GM13977 (cell line): ENCODE measurements at regions not wholly inside any gene's neighbourhood (a gene's known extent, or its start where the extent isn't known, plus 50 kb on each side); places are given as distances from the start of the nearest gene placed in this dataset.

ENCODE experiments used
- DNase-seq: peaks from one replicate; pipeline ENCODE4 v3.0.0; 2012; ENCODE audit warnings: low spot score
- in situ Hi-C: fragments of 300-500 bp; cut with MboI; formaldehyde crosslinking; loops from one replicate; pipeline ENCODE4 v1.12.0; 2022; ENCODE audit warnings: low sequenced_read_pairs, low pct_unique_long_range_greater_than_20kb, mixed read lengths, inconsistent platforms; ENCODE audit not compliant: unreplicated experiment
- TF ChIP-seq, protein P1 (sequence below): IDR thresholded peaks from 2 replicates; pipeline ENCODE4 v1.5.1; 2012; ENCODE audit warnings: mild to moderate bottlenecking, control low read depth; ENCODE audit not compliant: insufficient read depth; ENCODE audit errors: extremely low read depth, missing control alignments

- no peak for DNase-seq
- TF ChIP-seq, protein P1, sequence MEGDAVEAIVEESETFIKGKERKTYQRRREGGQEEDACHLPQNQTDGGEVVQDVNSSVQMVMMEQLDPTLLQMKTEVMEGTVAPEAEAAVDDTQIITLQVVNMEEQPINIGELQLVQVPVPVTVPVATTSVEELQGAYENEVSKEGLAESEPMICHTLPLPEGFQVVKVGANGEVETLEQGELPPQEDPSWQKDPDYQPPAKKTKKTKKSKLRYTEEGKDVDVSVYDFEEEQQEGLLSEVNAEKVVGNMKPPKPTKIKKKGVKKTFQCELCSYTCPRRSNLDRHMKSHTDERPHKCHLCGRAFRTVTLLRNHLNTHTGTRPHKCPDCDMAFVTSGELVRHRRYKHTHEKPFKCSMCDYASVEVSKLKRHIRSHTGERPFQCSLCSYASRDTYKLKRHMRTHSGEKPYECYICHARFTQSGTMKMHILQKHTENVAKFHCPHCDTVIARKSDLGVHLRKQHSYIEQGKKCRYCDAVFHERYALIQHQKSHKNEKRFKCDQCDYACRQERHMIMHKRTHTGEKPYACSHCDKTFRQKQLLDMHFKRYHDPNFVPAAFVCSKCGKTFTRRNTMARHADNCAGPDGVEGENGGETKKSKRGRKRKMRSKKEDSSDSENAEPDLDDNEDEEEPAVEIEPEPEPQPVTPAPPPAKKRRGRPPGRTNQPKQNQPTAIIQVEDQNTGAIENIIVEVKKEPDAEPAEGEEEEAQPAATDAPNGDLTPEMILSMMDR = no peak
Measured at GRCh38 chr5:4295663-4296339, 700.2 kb downstream of the IRX1 start.

DNA sequence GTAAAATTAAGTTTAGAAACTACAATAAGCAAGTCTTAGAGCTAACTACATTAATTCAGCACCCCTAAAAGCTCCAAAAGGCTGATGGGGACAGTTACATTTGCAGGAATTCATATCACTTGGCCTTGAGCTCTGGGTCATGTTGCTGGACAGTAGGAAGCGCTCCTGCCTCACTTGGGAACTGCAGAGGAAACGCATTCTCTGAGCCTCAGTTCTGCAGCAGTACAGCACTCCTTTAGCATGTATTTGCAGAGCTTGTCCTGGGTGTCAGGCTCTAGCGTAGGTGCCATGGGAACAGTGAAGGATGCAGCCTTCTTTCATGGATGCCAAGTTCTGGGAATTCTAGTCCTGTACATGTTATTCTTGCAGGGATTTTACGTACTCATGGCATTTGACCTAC is 710.4 kb downstream of the IRX1 start:
- no peak for DNase-seq
- TF ChIP-seq, protein P1 = no peak
- in situ Hi-C loops = no loop called here

More at GRCh38 chr5:4295663-4296339, 700.2 kb downstream of the IRX1 start:
- in situ Hi-C loops = no loop called here

- in situ Hi-C loops = no loop called here
- TF ChIP-seq, protein P1 = no peak
- DNase-seq = no peak
Measured at GRCh38 chr5:4309026-4309425, 713.4 kb downstream of the IRX1 start.

DNA sequence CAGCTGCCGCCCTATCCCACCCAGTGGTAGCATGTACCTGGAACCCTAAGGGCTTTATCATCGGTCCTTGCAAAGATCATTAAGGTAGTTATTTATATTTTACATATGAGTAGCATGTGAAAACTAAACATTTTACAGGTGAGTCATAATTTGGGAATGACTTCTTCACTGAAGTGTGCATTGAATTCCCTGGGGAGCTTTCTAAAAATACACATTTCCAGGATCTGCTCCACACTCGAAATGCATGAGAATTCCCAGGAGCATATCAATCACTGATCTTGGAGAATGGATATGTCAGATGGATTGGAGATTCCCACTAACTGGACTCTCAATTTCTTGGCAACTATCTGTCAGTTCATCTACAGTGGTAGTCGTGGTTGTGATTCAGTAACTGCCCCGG is 717.5 kb downstream of the IRX1 start:
- TF ChIP-seq, protein P1 = no peak
- in situ Hi-C loops = no loop called here
- DNase-seq = no peak

DNA sequence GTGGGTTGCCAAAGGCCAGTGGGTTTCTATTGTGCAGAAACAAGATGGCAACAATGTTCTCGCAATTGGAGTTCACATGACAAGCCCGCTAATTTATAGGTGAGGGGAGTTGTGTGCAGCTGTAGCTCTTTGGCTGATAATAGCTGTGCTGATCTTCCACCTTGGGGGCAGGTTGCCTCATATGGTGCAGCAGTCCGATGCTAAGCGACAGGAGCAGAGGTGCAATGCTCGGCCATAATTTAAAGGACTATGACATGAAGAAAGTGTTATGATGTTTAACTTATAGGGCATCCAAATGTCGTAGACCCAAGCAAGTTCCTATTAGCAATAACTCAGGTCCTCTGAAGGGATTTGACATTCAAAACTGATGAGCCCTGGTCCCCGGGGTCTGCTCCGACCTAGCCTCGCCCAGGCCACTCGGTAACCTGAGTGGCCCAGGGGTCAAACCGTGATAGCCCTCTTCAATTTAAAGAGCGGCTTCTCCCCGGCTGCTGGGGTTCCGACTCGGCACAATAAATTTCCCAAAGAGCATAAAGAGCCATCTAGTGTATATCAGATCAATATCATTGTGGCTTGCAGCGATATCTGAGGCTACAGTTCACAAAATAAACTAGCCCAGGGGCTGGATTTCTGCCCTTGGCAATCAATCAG is 724.0 kb downstream of the IRX1 start:
- TF ChIP-seq, protein P1 = no peak
- in situ Hi-C loops = no loop called here
- DNase-seq = no peak

DNA sequence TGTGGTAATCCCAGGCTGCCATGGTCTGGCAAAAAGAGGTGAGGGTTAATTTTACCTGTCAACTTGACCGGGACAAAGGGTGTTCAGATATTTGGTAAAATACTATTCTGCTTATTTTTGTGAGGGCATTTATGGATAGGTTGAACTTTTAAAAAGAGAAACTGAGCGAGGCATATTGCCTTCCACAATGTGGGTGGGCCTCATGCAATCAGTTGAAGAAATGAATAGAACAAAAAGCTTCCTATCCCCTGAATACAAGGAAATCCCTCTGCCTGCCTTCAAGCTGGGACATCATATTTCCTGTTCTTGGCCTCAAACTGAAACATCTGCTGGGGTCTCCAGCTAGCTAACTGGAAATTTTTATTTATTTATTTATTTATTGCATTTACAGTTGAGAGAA is 734.7 kb downstream of the IRX1 start:
- no peak for DNase-seq
- in situ Hi-C loops = no loop called here
- TF ChIP-seq, protein P1 = no peak
